HL-60 (cell line): ENCODE measurements at regions not wholly inside any gene's neighbourhood (a gene's known extent, or its start where the extent isn't known, plus 50 kb on each side); places are given as distances from the start of the nearest gene placed in this dataset.
A peak's percentile ranks its signal among the peaks of the same experiment; 100 is the strongest.

Experiments used
- DNase-seq, 2 experiments: peaks; one replicate each; pipeline ENCODE4 v3.0.0-alpha.2; 2010 to 2020; ENCODE audit warnings: low read depth in 1 of 2, low spot score in 1 of 2
- H3K27ac ChIP-seq: fragments of 250-450 bp; sonication (Bioruptor Pico); replicated peaks from 2 replicates; pipeline ENCODE4 v1.5.1; 2020; ENCODE audit warnings: mild to moderate bottlenecking, moderate library complexity
- H3K27me3 ChIP-seq: fragments of 250-450 bp; sonication (Bioruptor Pico); 2 replicates; pipeline ENCODE4 v1.5.1; 2021; ENCODE audit warnings: mild to moderate bottlenecking, moderate library complexity; ENCODE audit not compliant: insufficient read depth, poor library complexity, severe bottlenecking
- H3K4me3 ChIP-seq: replicated peaks from 2 replicates; pipeline ENCODE4 v1.5.1; 2011; ENCODE audit warnings: mild to moderate bottlenecking, control low read depth, low read length; ENCODE audit not compliant: insufficient read depth
- CTCF ChIP-seq: IDR thresholded peaks from one replicate; pipeline ENCODE4 v1.5.1; 2011; ENCODE audit warnings: low read length, control low read depth, inconsistent platforms; ENCODE audit not compliant: insufficient read depth
- GABPA ChIP-seq: IDR thresholded peaks from 2 replicates; pipeline ENCODE4 v1.6.1; 2012; ENCODE audit warnings: low read depth
- POLR2AphosphoS5 ChIP-seq: IDR thresholded peaks from 2 replicates; pipeline ENCODE4 v1.6.1; 2012; ENCODE audit warnings: low read depth
- REST ChIP-seq: IDR thresholded peaks from 2 replicates; pipeline ENCODE4 v1.6.1; 2012; ENCODE audit warnings: low read depth; ENCODE audit not compliant: insufficient replicate concordance
- SPI1 ChIP-seq: IDR thresholded peaks from 2 replicates; pipeline ENCODE4 v1.6.1; 2012; ENCODE audit warnings: low read depth, mild to moderate bottlenecking, borderline replicate concordance

GRCh38 chr12:93219947-93220346, 157.8 kb upstream of the NUDT4 start:
- DNase-seq, result no peak
- Histone ChIP-seq H3K27me3 (no peaks in the 10 kb centered on the region), H3K4me3 (no peak overlapping the region), H3K27ac (no peak overlapping the region)
- no peak for TF ChIP-seq REST
- no peak for TF ChIP-seq CTCF
- TF ChIP-seq GABPA, result no peak
- no peak for TF ChIP-seq POLR2AphosphoS5
- TF ChIP-seq SPI1, result no peak

- H3K27ac ChIP-seq, result no peak overlapping the region
- no peak for TF ChIP-seq GABPA
- no peak for TF ChIP-seq SPI1
- TF ChIP-seq REST, result no peak
- no peak for TF ChIP-seq CTCF
- no peak for TF ChIP-seq POLR2AphosphoS5
- DNase-seq, result no peak
- H3K27me3 ChIP-seq, result no peaks in the 10 kb centered on the region
- no peak overlapping the region for H3K4me3 ChIP-seq
These were observed 155.9 kb upstream of the NUDT4 start for GRCh38 chr12:93221841-93222240.

GRCh38 chr12:93223440-93224426, 154.0 kb upstream of the NUDT4 start:
- peak in 1 of 2 experiments; percentile 64 for DNase-seq
- TF ChIP-seq SPI1, result no peak
- TF ChIP-seq POLR2AphosphoS5, result peak; percentile 44; the same call in 1 of the 2 replicates
- peak; percentile 69 for TF ChIP-seq GABPA
- no peak for TF ChIP-seq CTCF

More at GRCh38 chr12:93223440-93224426, 154.0 kb upstream of the NUDT4 start:
- peak overlapping the region; percentile 65 for H3K27ac ChIP-seq
- no peaks in the 10 kb centered on the region for H3K27me3 ChIP-seq
- no peak overlapping the region for H3K4me3 ChIP-seq
